ENCODE measurements at regions not wholly inside any gene's neighbourhood (a gene's known extent, or its start where the extent isn't known, plus 50 kb on each side); places are given as distances from the start of the nearest gene placed in this dataset.

DNA sequence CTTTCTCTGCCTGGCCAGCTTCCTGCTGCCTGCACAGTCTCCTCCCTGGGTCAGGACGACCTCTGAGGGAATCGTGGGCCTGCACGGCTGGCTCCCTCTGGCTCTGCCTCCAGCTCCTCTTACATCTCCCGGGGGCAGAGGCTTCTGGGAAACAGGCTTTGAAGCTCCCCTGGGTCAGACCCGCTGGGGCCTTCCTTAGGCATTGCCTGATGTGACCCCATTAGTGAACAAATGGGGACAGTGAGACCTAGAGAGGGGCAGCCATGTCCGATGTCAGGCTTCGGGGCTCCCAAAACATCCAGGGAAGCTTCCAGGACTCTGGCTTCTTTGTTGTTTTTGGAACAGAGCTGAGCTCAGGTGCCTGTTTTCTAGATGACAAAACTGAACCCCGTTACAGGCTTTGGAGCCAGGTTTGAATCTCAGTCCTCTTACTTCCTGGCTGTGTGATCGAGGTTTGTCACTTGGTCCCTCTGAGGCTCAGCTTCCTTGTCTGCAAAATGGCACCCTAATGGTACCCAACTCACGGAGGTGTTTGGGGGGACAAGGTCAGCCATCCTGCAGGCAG, 94.3 kb downstream of the CEBPB start:
- Mint-ChIP-seq H3K27me3 (peaks cover 26% of the 10 kb centered on the region), H3K36me3 (no peaks in the 10 kb centered on the region), H3K9me3 (no peaks in the 10 kb centered on the region), H3K4me3 (peak overlapping the region in 2 of 4 donors; percentile 18 to 87), H3K27ac (no peak overlapping the region), H3K4me1 (peaks cover 14 to 19% (median 14%) of the 10 kb centered on the region in 3 donors)

GRCh38 chr20:50285376-50286173, 94.9 kb downstream of the CEBPB start:
- H3K27ac Mint-ChIP-seq = no peak overlapping the region
- no peaks in the 10 kb centered on the region for H3K36me3 Mint-ChIP-seq
- peak overlapping the region; percentile 18 to 90 (median 81) for H3K4me3 Mint-ChIP-seq
- peaks cover 14 to 19% (median 14%) of the 10 kb centered on the region in 3 donors for H3K4me1 Mint-ChIP-seq
- H3K27me3 Mint-ChIP-seq = peaks cover 25% of the 10 kb centered on the region
- no peaks in the 10 kb centered on the region for H3K9me3 Mint-ChIP-seq

GRCh38 chr20:50286174-50286511, 95.5 kb downstream of the CEBPB start:
- no peaks in the 10 kb centered on the region for H3K9me3 Mint-ChIP-seq
- peaks cover 29% of the 10 kb centered on the region for H3K27me3 Mint-ChIP-seq
- H3K4me3 Mint-ChIP-seq = peak overlapping the region; percentile 18 to 90 (median 81)
- H3K27ac Mint-ChIP-seq = peak overlapping the region in 1 of 3 donors; percentile 33
- peaks cover 14 to 19% (median 14%) of the 10 kb centered on the region in 3 donors for H3K4me1 Mint-ChIP-seq
- H3K36me3 Mint-ChIP-seq = no peaks in the 10 kb centered on the region

GRCh38 chr20:50286609-50287008, 96.0 kb downstream of the CEBPB start:
- H3K36me3 Mint-ChIP-seq = no peaks in the 10 kb centered on the region
- peaks cover 34% of the 10 kb centered on the region for H3K27me3 Mint-ChIP-seq
- H3K4me3 Mint-ChIP-seq = peak overlapping the region; percentile 18 to 90 (median 81)
- peak overlapping the region in 1 of 3 donors; percentile 33 for H3K27ac Mint-ChIP-seq
- no peaks in the 10 kb centered on the region for H3K9me3 Mint-ChIP-seq
- peaks cover 14 to 19% (median 14%) of the 10 kb centered on the region in 3 donors for H3K4me1 Mint-ChIP-seq

DNA sequence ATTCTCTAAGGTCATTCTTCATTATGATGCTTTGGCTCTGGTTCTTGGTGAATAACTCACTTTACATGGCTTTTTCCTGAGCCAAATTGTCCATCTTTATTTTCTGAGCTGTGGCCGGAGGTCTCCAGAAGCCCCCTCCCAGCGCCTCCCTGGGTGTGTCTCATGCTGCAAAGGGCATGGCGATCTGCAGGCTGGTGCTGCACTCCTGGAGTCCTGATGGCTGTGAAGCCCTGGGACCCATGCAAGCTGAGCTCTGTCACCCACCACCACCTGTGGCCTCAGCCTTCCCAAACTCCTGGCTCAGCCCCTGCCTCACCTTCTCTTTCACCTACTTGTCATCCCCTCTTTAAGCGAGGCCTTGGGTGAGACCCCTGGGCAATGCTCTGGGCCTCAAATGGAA, 96.9 kb downstream of the CEBPB start:
- Mint-ChIP-seq H3K36me3 (no peaks in the 10 kb centered on the region), H3K4me1 (peaks cover 14 to 19% (median 14%) of the 10 kb centered on the region in 3 donors), H3K27ac (no peak overlapping the region), H3K4me3 (peak overlapping the region in 1 of 4 donors; percentile 74), H3K9me3 (no peaks in the 10 kb centered on the region), H3K27me3 (peaks cover 34% of the 10 kb centered on the region)

DNA sequence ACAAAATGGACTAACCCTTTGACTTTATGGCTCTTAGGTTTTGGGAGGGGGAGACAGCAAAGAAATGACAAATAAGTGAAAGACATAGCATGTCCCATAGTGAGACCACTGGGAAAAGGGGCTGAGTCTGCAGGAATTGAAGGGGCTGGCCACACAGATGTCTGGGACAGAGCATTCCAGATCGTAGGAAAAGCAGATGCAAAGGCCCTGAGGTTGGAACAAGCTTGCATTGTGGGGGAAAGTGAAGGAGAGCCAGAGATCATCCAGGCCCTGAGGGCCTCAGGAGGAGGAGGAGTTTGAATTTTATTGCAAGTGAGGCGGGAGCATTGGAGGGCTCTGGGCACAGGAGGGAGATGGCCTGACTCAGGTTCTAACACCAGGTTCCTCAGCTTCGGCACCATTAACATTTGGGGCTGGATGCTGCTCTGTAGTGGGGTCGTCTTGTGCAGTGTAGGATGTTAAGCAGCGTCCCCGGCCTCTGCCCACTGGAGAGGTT, 97.5 kb downstream of the CEBPB start:
- no peak overlapping the region for H3K27ac Mint-ChIP-seq
- peaks cover 29% of the 10 kb centered on the region for H3K27me3 Mint-ChIP-seq
- H3K36me3 Mint-ChIP-seq = no peaks in the 10 kb centered on the region
- H3K9me3 Mint-ChIP-seq = no peaks in the 10 kb centered on the region
- H3K4me3 Mint-ChIP-seq = no peak overlapping the region
- H3K4me1 Mint-ChIP-seq = peaks cover 12 to 19% (median 14%) of the 10 kb centered on the region in 3 donors

DNA sequence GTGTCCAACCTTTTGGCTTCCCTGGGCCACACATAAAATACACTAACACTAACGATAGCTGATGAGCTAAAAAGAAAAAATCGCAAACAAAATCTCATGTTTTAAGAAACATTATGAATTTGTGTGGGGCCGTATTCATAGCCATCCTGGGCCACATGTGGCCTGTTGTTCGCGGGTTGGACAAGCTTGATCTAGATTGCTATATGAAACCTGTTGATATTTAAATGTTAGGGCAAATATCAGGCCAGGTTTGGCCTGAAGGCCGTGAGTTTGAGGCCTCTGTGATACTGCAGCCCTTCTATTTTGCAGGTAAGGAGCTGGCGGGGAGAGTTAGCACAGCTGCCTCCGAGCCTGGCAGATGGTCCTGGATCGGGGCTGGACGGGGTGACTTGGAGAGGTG, 99.0 kb downstream of the CEBPB start:
- H3K27me3 Mint-ChIP-seq = peaks cover 26% of the 10 kb centered on the region
- H3K9me3 Mint-ChIP-seq = no peaks in the 10 kb centered on the region
- H3K27ac Mint-ChIP-seq = no peak overlapping the region
- peaks cover 11 to 16% (median 14%) of the 10 kb centered on the region in 3 donors for H3K4me1 Mint-ChIP-seq
- H3K36me3 Mint-ChIP-seq = no peaks in the 10 kb centered on the region
- H3K4me3 Mint-ChIP-seq = peak overlapping the region in 1 of 4 donors; percentile 43

GRCh38 chr20:50290112-50290511, 99.5 kb downstream of the CEBPB start:
- Mint-ChIP-seq H3K36me3 (no peaks in the 10 kb centered on the region), H3K9me3 (no peaks in the 10 kb centered on the region), H3K4me3 (no peak overlapping the region), H3K4me1 (peaks cover 11 to 15% (median 14%) of the 10 kb centered on the region in 3 donors), H3K27ac (no peak overlapping the region), H3K27me3 (peaks cover 26% of the 10 kb centered on the region)

DNA sequence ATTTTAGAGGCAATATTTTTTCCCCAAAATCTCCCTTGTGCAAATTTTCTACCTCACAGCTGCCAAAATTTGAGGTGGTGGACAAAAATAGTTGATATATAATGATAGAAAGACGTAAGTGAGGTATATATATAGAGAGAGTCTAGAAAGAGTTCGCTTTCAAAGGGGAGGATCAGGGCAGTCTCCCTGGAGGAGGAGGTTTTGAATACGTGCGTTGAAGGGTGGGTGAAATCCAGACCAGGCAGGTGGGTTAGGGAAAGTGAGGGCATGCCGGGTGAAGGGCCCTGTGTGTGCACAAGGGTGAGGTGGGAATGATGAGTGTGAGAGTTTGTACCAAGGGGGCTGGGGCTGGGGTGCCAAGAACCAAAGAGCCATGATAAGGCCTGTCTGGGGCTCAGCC, 100.2 kb downstream of the CEBPB start:
- H3K27me3 Mint-ChIP-seq = peaks cover 26% of the 10 kb centered on the region
- peaks cover 7 to 14% (median 8%) of the 10 kb centered on the region in 3 donors for H3K4me1 Mint-ChIP-seq
- no peaks in the 10 kb centered on the region for H3K36me3 Mint-ChIP-seq
- H3K4me3 Mint-ChIP-seq = no peak overlapping the region
- no peak overlapping the region for H3K27ac Mint-ChIP-seq
- no peaks in the 10 kb centered on the region for H3K9me3 Mint-ChIP-seq

DNA sequence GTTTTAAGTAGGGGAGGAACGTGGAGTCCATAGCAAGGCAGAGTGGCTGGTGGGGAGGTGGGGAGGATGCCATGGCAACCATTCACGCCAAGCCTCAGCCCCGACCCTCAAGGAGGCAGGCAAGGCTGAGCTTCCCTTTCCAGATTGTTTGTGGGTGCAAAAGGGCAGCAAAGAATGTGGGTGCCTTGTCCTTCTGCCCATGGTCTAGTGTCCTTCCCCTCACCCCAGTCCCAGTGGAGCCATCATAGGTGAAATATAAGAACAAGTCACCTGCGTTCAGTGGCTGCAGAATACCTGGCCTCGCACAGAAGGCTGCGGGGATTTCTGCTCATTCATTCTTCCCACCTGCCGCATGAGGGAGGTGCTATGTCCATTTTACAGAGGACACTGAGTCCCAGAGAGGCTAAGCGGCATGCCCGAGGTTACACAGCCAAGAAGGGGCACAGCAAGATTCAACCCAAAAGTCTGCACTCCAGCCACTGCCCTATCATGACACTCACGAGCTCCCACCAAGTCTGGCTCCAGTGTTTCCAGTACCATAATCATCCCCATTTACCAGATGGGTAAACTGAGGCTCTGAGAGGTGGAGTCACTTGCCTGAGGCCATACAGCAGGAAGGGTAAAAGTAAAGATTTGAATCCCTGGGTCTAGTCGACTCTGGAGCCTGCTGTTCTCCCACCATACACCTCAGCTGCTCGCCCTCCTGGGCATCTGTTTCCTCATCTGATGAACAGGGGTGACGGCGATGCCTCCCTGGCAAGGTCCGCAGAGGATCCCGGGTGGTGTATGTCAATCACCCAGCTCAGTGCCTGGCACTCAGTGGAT, 100.8 kb downstream of the CEBPB start:
- H3K27me3 Mint-ChIP-seq = peaks cover 30% of the 10 kb centered on the region
- no peaks in the 10 kb centered on the region for H3K9me3 Mint-ChIP-seq
- peaks cover under 1 to 7% (median under 1%) of the 10 kb centered on the region in 3 donors for H3K4me1 Mint-ChIP-seq
- peak overlapping the region in 1 of 4 donors; percentile 52 for H3K4me3 Mint-ChIP-seq
- H3K27ac Mint-ChIP-seq = no peak overlapping the region
- H3K36me3 Mint-ChIP-seq = no peaks in the 10 kb centered on the region

GRCh38 chr20:50292079-50292590, 101.5 kb downstream of the CEBPB start:
- H3K27ac Mint-ChIP-seq = no peak overlapping the region
- H3K4me3 Mint-ChIP-seq = no peak overlapping the region
- H3K4me1 Mint-ChIP-seq = peaks cover 0 to 4% (median 0%) of the 10 kb centered on the region in 3 donors
- H3K36me3 Mint-ChIP-seq = no peaks in the 10 kb centered on the region
- no peaks in the 10 kb centered on the region for H3K9me3 Mint-ChIP-seq
- peaks cover 30% of the 10 kb centered on the region for H3K27me3 Mint-ChIP-seq

- Mint-ChIP-seq H3K4me3 (no peak overlapping the region), H3K9me3 (no peaks in the 10 kb centered on the region), H3K27ac (no peak overlapping the region), H3K36me3 (no peaks in the 10 kb centered on the region), H3K4me1 (peaks cover 0 to 8% (median 0%) of the 10 kb centered on the region in 3 donors), H3K27me3 (peaks cover 31% of the 10 kb centered on the region)
These were observed 102.1 kb downstream of the CEBPB start for GRCh38 chr20:50292591-50293283.

GRCh38 chr20:50293284-50294139, 102.9 kb downstream of the CEBPB start:
- H3K4me3 Mint-ChIP-seq = no peak overlapping the region
- H3K9me3 Mint-ChIP-seq = no peaks in the 10 kb centered on the region
- peaks cover 0 to 14% (median 4%) of the 10 kb centered on the region in 3 donors for H3K4me1 Mint-ChIP-seq
- H3K36me3 Mint-ChIP-seq = no peaks in the 10 kb centered on the region
- H3K27ac Mint-ChIP-seq = no peak overlapping the region
- H3K27me3 Mint-ChIP-seq = peaks cover 29% of the 10 kb centered on the region

Data from IgD-negative memory B cell (primary cell).